NB4 (cell line): ENCODE measurements at regions not wholly inside any gene's neighbourhood (a gene's known extent, or its start where the extent isn't known, plus 50 kb on each side); places are given as distances from the start of the nearest gene placed in this dataset.
A peak's percentile ranks its signal among the peaks of the same experiment; 100 is the strongest.

Source experiments
- DNase-seq: peaks from one replicate; pipeline ENCODE4 v3.0.0; 2010; ENCODE audit warnings: low read depth
- H3K4me3 ChIP-seq: one replicate; pipeline ENCODE4 v1.5.1; 2011; ENCODE audit warnings: mild to moderate bottlenecking, low read depth, low read length, moderate library complexity
- CTCF ChIP-seq: IDR thresholded peaks from one replicate; pipeline ENCODE4 v1.5.1; 2012; ENCODE audit warnings: low read depth, low read length
- MYC ChIP-seq: IDR thresholded peaks from 2 replicates; pipeline ENCODE4 v1.6.1; 2011; ENCODE audit warnings: low read depth, low read length
- POLR2A ChIP-seq: IDR thresholded peaks from 2 replicates; pipeline ENCODE4 v1.6.1; 2011; ENCODE audit warnings: mild to moderate bottlenecking; ENCODE audit not compliant: insufficient read length; ENCODE audit errors: extremely low read depth
- TF ChIP-seq, protein P1 (sequence below): IDR thresholded peaks from 2 replicates; pipeline ENCODE4 v1.6.1; 2011; ENCODE audit warnings: low read depth, low read length

DNA sequence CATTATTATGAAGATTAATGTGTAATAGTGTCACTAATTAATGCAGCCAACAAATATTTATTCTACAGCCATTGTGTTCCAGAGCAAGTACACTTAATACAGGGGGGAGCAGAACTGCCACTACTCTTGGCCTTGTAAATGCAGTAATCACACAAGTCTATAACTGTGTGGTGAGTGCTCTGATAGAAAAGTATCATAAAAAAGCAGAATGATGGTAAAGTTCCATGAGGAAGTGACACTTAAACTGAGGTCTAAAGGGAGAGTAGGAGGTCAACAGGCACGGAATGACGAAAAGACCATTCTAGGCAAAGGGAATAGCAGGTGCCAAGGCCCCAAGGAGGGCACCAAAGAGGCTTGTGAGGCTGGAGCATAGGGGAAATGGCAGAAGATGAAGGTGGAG lies 142.9 kb downstream of the OSTF1 start:
- DNase-seq: no peak
- TF ChIP-seq, protein P1, sequence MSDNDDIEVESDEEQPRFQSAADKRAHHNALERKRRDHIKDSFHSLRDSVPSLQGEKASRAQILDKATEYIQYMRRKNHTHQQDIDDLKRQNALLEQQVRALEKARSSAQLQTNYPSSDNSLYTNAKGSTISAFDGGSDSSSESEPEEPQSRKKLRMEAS: no peak
- TF ChIP-seq POLR2A (no peak), CTCF (no peak), MYC (no peak)

GRCh38 chr9:75233011-75233410 lies 144.7 kb downstream of the OSTF1 start:
- no peak for DNase-seq
- TF ChIP-seq POLR2A (no peak), MYC (no peak), CTCF (no peak)
- TF ChIP-seq, protein P1: no peak
- no peak overlapping the region for H3K4me3 ChIP-seq

More for the DNA sequence above, 142.9 kb downstream of the OSTF1 start:
- H3K4me3 ChIP-seq: no peak overlapping the region

DNA sequence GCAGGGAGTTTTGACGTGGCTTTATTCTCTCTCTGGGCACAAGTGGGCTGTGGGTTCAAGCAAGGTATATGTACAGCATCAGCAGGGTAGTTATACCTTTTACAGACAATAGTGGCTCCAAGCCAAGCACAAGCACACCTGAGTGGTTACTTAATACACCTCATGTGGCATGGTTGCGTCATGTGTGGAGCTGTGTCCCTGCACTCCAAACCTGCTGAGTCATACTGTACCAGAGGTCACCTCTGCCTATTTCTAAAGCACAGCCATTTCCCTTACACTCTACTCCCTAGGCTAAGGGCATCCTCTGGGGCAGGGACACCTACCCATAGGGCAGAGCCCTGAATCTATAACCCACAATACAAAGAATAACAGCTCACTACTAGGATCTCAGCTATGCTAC lies 147.3 kb downstream of the OSTF1 start:
- TF ChIP-seq MYC (no peak), POLR2A (no peak), CTCF (no peak)
- TF ChIP-seq, protein P1: no peak
- H3K4me3 ChIP-seq: no peak overlapping the region
- DNase-seq: peak; percentile 20

DNA sequence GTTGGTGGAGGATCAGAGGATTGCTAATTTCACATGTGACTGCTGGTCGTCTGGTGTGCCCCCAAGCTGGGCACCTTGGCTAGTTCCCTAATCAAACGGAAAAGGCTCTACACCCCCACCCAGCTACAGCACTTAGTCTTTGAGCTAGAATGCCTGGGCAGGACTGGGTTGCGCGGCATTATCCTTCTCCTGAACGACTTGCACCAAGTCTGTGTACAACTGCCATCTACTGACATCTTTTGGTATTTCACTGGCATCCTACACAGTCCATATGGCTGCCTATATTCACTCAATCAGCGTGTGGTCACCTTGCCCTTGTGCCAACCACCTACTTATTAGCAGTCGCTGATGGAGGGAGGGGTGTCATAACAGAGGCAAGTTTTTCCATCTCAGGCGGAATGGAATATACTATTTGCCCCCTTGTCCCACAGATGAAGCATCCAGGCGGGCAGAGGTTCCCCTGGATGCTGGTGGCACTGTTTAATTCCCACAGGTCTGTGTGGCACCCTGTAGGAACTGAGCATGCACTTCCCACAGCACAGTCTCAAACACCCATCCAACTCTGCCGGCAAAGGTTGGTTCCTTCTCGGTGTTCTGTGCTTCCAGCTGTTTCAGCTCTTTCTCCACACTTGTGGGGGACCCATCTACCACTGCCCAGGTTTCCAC lies 150.1 kb downstream of the OSTF1 start:
- no peak overlapping the region for H3K4me3 ChIP-seq
- peak; percentile 49 for DNase-seq
- TF ChIP-seq CTCF: peak; percentile 26
- no peak for TF ChIP-seq MYC

GRCh38 chr9:75239176-75239575 lies 150.9 kb downstream of the OSTF1 start:
- TF ChIP-seq POLR2A: no peak
- H3K4me3 ChIP-seq: no peak overlapping the region
- peak; percentile 55 for DNase-seq

DNA sequence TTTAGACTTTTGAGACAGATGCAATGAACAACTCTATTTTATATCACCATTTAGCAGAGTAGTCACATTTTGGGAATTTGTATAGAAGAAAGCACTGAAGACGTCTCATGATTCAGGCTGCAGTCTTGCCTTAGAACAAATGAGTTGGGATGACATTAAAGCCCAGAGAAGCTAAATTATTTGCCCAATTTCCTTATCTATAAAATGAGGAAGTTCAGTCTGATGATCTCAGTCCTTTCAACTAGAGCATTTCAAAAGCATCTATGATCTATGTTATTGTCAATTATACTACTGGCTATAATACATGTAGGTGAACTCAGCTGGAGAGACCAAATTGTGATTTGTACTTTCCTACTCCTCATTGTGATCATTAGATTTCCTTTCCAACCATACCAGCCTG lies 154.1 kb downstream of the OSTF1 start:
- no peak for DNase-seq
- TF ChIP-seq, protein P1: no peak
- TF ChIP-seq MYC: no peak
- no peak for TF ChIP-seq CTCF
- no peak for TF ChIP-seq POLR2A

More for the DNA sequence above, 154.1 kb downstream of the OSTF1 start:
- no peak overlapping the region for H3K4me3 ChIP-seq
